Fibroblast of skin of left biceps (primary cell): ENCODE measurements at regions not wholly inside any gene's neighbourhood (a gene's known extent, or its start where the extent isn't known, plus 50 kb on each side); places are given as distances from the start of the nearest gene placed in this dataset.

Source experiments
- DNase-seq, 2 experiments: peaks; one replicate each; pipeline ENCODE4 v3.0.0-alpha.2; 2013; ENCODE audit warnings: low read depth in 2 of 2

DNA sequence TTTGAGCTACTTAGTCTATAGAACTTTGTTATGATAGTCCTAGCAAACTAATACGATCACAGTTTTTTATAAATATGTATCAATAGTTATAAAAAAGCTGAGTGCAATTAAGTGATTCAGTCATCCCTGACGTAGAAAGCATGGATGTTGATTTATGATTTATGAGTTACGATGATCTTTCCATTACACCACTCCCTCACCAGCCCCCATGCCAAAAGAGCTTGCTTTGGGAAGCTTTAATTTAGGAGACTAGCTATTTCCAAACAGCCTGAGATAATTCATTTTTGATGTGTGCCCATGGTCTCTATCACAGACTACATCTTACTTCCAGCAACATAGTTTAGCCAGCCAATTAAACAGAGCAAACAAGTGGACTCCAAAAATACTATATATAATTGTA lies 256.8 kb downstream of the GABRG2 start:
- DNase-seq = no peak

DNA sequence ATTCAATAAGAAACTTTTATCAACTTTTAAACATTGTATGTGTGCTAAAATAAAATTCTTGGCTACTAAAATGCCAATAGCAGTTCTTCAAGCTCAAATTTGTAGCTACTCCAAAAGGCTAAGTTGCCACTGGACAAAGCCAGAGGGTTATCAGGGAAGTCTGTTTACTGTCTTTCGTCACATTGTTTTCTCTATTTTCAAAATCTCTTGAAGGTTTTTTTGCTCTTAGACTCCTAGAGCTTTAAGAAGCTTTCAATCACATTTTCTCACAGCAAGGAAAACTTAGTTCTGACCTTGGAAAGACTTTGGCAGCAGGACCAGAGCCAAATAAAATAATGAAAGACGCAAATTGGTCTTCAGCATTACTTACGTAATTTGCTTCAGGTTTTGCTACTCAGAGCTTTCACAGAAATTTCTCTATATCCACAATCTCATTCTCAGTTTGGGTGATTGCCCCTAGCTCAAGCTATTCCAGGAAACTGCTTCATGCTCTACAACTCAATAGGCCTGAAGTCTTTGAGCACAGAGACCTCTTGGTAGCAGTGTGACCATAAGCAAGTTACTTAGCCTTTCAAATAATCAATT lies 257.7 kb downstream of the GABRG2 start:
- DNase-seq = no peak

DNA sequence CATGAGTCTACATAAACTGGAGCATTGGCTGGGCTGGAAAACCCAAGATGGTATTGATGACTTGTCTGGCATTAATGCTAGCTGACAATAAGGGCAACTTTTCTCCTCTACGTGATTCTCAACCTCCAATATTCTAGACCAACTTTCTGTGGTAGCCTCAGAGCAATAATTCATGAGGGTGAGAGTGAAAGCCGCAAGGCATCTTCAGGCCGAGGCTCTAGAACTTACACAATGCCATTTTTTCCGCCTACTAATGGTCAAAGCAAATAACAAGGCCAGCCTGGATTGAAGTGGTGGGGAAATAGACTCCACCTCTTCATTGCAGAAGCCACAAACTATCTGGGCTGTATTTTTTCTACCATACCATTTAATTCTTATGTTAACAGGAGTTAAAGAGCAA lies 267.4 kb downstream of the GABRG2 start:
- no peak for DNase-seq

DNA sequence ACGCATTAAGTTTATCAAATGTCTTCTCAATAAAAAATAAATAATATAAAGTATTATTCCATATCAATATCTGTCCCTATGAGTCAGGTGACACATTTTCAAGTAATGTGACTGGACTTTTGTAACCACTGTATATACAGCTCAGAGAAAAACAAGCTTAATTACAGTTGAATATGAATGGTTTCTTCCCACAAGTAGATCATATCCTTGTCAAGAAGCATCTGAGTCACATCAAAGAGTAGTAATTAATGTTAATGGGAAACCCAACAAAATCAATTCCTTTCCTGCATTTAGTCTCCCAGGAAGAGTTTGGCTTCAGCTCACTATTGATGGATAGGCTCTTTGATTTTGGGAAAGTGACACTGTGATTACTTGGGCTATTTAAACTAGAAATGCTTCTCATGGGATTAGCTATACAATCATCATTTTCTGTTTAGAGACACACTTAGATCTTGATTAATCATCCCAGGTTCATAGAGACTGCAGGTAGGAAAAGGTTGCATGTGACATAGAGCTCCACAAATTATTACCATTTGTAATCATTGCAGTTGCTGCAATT lies 292.9 kb downstream of the GABRG2 start:
- DNase-seq = no peak

DNA sequence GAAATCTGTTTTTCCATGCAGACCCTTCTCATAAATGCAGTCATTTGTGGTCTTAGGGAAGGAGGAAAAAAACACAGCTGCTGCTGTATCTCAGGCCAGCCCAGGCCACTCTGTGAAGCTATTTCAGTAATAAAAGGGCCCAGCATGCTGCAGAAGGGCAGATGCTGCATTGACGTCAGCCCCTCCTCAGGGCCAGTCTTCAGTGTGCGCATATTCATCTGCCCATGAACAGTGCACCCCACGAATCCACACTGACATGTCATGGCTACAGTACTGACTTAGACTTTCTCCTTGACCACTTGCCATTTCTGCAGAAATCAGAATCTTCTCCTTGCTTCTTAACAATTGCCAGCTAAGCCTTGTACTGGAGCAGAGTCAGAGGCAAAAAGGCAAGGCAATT lies 304.7 kb downstream of the GABRG2 start:
- DNase-seq = no peak

- DNase-seq = no peak
These were observed 310.3 kb downstream of the GABRG2 start for GRCh38 chr5:162377895-162378294.

DNA sequence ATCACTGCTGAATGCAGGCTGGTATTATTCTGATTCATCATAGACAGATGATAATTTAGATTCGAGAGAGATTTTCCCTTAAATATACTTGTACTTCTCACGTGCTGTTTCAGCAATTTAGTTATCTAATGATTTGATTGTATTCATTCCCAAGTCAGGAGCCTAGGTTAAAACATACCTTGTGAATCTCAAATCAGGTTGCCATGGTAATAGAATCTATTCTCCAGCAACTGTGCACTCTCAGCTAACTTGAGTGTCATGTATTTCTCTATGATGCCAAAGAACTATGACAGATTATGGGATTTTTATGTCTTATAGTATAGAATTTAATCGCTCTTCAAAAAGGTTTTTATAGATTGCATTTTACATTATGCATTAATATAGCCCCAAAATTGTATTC lies 315.3 kb downstream of the GABRG2 start:
- DNase-seq = no peak

- no peak for DNase-seq
These were observed 316.7 kb downstream of the GABRG2 start for GRCh38 chr5:162384225-162384624.

DNA sequence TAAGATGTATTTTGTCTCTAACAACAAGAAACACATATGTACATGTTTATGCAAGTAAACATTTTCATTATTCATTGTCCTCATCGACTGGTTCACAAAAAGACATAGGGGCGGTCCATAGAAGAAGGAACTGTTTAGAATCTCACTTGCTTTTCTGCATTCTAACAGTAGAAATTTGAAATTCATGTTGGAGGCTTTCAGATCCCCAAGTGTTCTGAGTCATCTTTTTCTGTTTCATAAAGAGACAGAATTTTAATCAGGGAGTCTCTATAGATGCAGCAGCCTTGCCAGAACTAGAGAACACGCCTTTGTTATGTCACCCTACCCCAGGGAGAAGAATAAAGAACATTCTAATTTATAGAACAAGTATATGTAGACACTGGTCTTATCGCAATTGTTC lies 324.3 kb downstream of the GABRG2 start:
- no peak for DNase-seq

DNA sequence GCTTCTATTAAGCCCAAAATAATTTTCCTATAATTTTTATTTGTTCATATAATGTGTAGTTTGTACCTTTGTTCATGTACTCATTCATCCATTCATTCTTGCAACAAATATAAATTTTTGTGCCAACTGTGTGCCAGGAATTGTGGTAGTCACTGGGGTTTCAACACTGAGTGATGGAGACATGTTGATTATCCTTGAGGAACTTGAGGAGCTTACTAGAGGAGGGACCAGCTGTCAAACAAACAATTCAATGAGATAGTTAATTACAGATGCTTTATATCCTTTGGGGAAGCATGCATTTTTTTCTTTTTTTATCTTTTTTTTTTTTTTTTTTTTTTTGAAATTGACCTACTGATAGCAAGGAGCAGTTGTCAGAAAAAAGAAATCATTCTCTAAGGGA lies 324.8 kb downstream of the GABRG2 start:
- DNase-seq = no peak

GRCh38 chr5:162393534-162393933 lies 326.0 kb downstream of the GABRG2 start:
- DNase-seq = no peak

DNA sequence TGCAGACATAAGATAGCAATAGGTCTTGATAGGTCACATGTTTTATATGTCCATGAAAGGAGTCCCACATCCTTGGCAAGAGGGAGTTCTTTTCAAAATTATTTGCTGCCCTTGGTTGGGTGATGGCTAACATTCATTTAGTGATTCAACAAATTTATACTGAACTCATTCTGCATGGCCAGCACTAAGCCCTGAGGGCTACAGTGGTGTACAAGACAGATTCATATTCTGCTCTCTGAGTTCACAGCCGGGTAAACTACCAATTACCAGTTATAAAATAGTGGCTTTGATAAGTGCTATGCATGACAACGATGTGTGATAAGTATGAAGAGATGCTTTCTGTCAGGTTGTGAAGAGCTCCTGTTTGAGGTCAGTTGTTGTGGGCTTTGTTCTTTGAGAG lies 340.0 kb downstream of the GABRG2 start:
- no peak for DNase-seq

- DNase-seq = no peak
These were observed 342.8 kb downstream of the GABRG2 start for GRCh38 chr5:162410365-162410764.

- DNase-seq = no peak
These were observed 361.6 kb downstream of the GABRG2 start for GRCh38 chr5:162429142-162429541.

DNA sequence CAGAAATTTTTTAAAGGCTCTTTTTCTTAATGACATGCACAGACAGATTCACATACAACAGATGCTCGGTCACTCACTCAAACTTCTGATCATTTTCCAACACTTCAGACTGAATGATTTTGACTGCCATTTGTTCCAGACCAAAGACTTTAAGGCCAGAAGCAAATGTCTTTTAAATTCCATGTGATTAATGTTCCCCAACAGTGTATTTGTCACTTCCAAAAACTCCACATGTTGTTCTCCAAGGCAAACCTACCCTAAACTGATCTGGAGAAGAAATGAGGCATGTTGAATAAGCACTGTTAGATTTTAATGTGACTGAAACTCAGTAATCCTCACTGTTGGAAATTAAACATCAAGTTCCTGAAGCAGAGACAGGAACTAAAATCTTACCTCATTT lies 366.7 kb downstream of the GABRG2 start:
- no peak for DNase-seq

DNA sequence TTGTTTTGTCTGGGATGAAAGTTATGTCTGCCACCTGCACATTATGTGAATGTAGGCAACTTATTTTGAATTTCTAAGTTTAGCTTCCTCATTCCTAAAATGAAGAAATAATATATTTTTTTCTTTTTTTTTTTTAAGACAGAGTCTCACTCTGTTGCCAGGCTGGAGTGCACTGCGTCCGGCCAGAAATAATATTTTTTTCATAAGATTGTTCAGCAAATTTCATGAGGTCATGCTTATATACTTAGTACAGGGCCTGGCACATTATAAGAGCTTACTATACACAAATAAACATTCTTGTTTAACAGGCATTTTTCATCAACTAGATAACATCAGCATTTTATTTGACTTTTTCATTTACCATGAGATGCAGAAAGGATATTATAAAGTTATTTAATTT lies 368.5 kb downstream of the GABRG2 start:
- no peak for DNase-seq

- no peak for DNase-seq
These were observed 376.7 kb downstream of the GABRG2 start for GRCh38 chr5:162444129-162444762.

DNA sequence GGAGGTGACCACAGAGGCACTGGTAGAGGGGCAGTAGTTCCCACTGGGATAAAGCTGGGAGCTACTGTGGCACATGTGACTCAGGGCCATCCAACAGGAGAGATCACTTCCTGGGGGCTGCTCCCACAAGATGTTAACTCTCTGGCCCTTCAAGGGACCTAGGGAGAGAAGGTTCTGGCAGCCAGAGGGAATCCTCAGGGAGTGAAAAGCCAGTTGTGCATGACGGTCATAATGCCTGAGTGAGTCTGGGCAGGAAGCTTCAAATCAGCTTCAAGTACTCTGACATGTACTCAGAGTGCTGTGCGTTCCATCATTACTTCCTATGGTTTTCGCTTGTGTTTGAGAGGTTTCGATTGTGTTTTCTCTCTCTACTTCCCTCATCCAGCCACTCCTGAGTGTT lies 388.5 kb downstream of the GABRG2 start:
- DNase-seq = no peak

- DNase-seq = no peak
These were observed 398.4 kb downstream of the GABRG2 start for GRCh38 chr5:162466011-162466410.

DNA sequence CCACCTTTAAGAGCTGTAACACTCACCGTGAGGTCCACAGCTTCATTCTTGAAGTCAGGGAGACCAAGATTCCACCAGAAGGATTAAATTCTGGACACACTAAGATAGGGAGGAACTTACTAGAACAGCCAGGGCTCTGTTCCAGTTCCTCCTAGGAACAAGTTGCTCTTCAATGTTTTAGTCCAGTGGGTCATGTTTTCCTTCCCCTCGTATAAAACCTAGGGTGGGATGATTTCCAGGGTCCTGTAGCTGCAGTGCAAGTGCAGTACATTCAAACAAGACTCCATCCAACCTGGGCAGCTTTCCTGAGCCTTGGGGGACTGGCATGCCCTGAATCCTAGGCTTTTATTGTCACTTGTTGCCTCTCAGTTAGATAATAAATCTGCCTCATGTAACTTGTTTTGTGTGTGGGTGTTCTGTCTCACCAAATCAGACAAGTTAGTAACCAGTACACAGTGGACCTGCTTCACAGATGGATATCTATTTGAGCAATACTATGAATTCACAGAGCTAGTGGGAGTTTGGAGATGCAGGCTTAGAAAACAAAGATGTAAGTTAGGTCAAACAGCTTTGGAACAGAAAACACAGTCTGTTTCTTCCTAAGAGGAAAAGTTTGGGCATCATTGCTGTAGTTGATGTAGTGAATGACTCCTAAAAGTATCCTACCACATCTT lies 405.6 kb downstream of the GABRG2 start:
- no peak for DNase-seq

DNA sequence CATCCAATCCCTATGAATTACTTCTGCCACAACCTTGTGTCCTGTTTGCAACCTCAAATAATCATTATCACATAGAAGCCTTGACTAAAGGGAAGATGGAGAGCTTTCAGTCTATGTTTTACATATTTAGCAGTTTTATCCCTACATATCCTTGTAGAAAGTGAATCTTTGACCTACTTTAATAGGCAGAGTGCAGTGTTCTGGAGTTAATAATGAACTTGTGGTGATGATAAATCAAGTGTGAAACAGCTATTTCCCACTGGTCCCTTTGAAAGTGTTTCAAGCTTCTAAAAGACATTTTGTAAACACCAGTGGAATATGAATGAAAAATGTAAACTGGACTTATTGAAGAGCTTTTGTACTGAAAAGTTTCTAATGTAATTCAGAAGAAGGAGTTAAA lies 406.7 kb downstream of the GABRG2 start:
- DNase-seq = no peak

DNA sequence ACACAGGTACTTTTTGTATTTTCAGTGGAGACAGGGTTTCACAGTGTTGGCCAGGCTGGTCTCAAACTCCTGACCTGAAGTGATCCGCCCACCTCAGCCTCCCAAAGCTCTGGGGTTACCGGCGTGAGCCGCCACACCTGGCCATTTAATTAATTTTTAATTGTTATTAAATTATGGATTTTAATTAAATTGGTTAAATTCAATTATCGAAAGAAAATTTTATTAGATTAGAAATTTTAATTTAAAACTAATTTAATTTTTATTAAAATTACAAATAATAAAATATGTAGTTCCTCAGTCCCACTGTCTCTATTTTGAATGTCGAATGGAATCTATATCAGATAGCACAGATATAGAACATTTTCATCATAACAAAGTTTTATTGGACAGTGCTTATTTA lies 416.5 kb downstream of the GABRG2 start:
- DNase-seq = no peak

- no peak for DNase-seq
These were observed 417.4 kb downstream of the GABRG2 start for GRCh38 chr5:162484986-162485385.
